Ishikawa (cell line): ENCODE measurements at regions not wholly inside any gene's neighbourhood (a gene's known extent, or its start where the extent isn't known, plus 50 kb on each side); places are given as distances from the start of the nearest gene placed in this dataset.

Source experiments
- EP300 ChIP-seq: IDR thresholded peaks from 2 replicates; pipeline ENCODE4 v1.6.1; 2012; ENCODE audit warnings: borderline replicate concordance
- RAD21 ChIP-seq: IDR thresholded peaks from 2 replicates; pipeline ENCODE4 v1.6.1; 2012; ENCODE audit warnings: low read depth
- TEAD4 ChIP-seq: IDR thresholded peaks from 2 replicates; pipeline ENCODE4 v1.6.1; 2012
- ZBTB7A ChIP-seq: IDR thresholded peaks from 2 replicates; pipeline ENCODE4 v1.6.1; 2012; ENCODE audit warnings: low read depth
- TF ChIP-seq, protein P1 (sequence below): IDR thresholded peaks from 2 replicates; pipeline ENCODE4 v1.6.1; 2012

- no peak for TF ChIP-seq EP300
- TF ChIP-seq TEAD4: no peak
- TF ChIP-seq, protein P1, sequence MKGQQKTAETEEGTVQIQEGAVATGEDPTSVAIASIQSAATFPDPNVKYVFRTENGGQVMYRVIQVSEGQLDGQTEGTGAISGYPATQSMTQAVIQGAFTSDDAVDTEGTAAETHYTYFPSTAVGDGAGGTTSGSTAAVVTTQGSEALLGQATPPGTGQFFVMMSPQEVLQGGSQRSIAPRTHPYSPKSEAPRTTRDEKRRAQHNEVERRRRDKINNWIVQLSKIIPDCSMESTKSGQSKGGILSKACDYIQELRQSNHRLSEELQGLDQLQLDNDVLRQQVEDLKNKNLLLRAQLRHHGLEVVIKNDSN: no peak
- no peak for TF ChIP-seq RAD21
- no peak for TF ChIP-seq ZBTB7A
Measured at GRCh38 chr14:94682736-94683135, 70.5 kb downstream of the SERPINA3 start.
